Heart left ventricle (tissue), 13 donors: ENCODE measurements at regions not wholly inside any gene's neighbourhood (a gene's known extent, or its start where the extent isn't known, plus 50 kb on each side); places are given as distances from the start of the nearest gene placed in this dataset.

Experiments used
- POLR2A ChIP-seq, 2 donors: fragments of 450-650 bp; IDR thresholded peaks; one replicate each; pipeline ENCODE4 v1.6.1; 2017; ENCODE audit warnings: antibody characterized with exemption in 2 of 2, mild to moderate bottlenecking in 2 of 2, moderate library complexity in 2 of 2
- TF ChIP-seq, protein P1 (sequence below), 12 donors: fragments of 200-600 bp; sonication (generic) in 4 of 12; IDR thresholded peaks; one replicate each; pipeline versions ENCODE4 v1.5.0 to v1.8.0; 2018 to 2022; ENCODE audit warnings: antibody characterized with exemption in 12 of 12, mild to moderate bottlenecking in 5 of 12
- donor health status: ischemic (EF 13 %, LVEDD 7.1; RV severe dilation, severe dysfunction).
- donor health status: DM: no; HTN: yes; CAD: no.
- donor health status: DM: no; HTN: no; CAD: no.
- donor health status: ischemic (EF 25% LVEDD 6.9; RV normal size, moderate dysfunction).
- donor health status: ischemic (EF 25% LVEDD 5.7; RV mildly dilated, moderate dysfunction).
- donor health status: ischemic (EF 35%, LVEDD 5.7; RV mildly dilated, moderate dysfunction).
- donor health status: nonischemic (EF 11% LVEDD 7.7; RV severe dilation, severe dysfunction).
- donor health status: DM: yes; HTN: yes; CAD: no.
- donor health status: PGD.
- donor health status: ischemic (EF 29% LVEDD 5.4; RV normal size, mild dysfunction).
- donor health status: nonischemic (EF 23%, LVEDD 6.1; RV moderate dilation, normal function).

DNA sequence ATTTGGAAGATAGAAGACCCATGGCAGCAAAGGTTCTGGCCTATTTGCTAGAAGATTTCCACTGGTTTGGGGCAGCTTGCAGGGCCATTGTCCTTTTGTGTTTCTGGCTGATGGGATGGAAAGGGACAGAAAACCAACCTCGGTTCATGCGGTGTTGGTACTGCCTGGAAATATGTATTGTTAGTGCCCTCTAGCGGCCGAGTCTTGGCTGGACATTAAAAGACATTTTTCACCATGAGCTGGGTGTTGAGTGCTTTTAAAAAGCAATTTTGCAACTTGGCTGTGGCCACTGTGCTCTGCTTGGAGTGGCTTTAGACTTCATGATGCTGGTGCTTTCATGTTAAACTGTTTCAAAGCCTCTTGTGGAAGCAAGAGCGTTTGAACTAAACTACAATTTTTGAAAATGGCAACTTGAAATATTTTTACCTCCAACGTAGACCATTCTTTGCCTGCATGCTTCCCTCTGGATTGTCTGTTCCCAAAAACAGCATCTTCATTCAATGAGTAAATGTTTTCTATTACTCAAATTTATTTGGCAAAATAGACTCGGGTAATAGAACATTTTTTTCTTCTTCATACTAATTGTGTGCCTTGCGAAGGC is 102.7 kb upstream of the TBX5 start:
- TF ChIP-seq, protein P1, sequence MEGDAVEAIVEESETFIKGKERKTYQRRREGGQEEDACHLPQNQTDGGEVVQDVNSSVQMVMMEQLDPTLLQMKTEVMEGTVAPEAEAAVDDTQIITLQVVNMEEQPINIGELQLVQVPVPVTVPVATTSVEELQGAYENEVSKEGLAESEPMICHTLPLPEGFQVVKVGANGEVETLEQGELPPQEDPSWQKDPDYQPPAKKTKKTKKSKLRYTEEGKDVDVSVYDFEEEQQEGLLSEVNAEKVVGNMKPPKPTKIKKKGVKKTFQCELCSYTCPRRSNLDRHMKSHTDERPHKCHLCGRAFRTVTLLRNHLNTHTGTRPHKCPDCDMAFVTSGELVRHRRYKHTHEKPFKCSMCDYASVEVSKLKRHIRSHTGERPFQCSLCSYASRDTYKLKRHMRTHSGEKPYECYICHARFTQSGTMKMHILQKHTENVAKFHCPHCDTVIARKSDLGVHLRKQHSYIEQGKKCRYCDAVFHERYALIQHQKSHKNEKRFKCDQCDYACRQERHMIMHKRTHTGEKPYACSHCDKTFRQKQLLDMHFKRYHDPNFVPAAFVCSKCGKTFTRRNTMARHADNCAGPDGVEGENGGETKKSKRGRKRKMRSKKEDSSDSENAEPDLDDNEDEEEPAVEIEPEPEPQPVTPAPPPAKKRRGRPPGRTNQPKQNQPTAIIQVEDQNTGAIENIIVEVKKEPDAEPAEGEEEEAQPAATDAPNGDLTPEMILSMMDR (IDR thresholded peaks at IDR 0.05), result peak; percentile 58 to 84 (median 70)
- TF ChIP-seq POLR2A (IDR thresholded peaks at IDR 0.05), result no peak
